H1 (cell line): ENCODE measurements at regions not wholly inside any gene's neighbourhood (a gene's known extent, or its start where the extent isn't known, plus 50 kb on each side); places are given as distances from the start of the nearest gene placed in this dataset.

Experiments
- CTCF ChIA-PET: fragments of 300-600 bp; sonication (Branson Sonifier 250); formaldehyde crosslinking; loops from one replicate; lab custom pipeline; 2021; ENCODE audit not compliant: partially characterized antibody; lab: Charles Lee
- POLR2A ChIA-PET: fragments of 300-600 bp; sonication (Branson Sonifier 250); formaldehyde crosslinking; loops from one replicate; lab custom pipeline; 2021; ENCODE audit warnings: inconsistent platforms; ENCODE audit not compliant: partially characterized antibody; lab: Charles Lee
- DNase-seq, 2 experiments: peaks; one replicate each; pipeline versions ENCODE4 v3.0.0 to v3.0.0-alpha.2; 2010 to 2022; ENCODE audit warnings: low spot score in 2 of 2, low read depth in 1 of 2, mixed read lengths in 1 of 2
- FAIRE-seq: peaks from 2 replicates; lab custom pipeline; 2011; peaks lifted over from hg19 to GRCh38; lab: Jason Lieb, UNC
- H2AFZ ChIP-seq: 2 replicates; pipeline ENCODE4 v1.8.1; 2012; ENCODE audit warnings: low read length, inconsistent platforms
- H2AK5ac ChIP-seq: 2 replicates; pipeline ENCODE4 v1.6.1; 2013; ENCODE audit warnings: low read depth, low read length
- H2BK120ac ChIP-seq: replicated peaks from 2 replicates; pipeline ENCODE3; 2013; ENCODE audit warnings: low read depth, low read length, inconsistent platforms
- H2BK12ac ChIP-seq: 2 replicates; pipeline ENCODE4 v1.6.1; 2013; ENCODE audit warnings: low read depth, low read length
- H2BK15ac ChIP-seq: 2 replicates; pipeline ENCODE4 v1.6.1; 2013; ENCODE audit warnings: low read length
- H2BK20ac ChIP-seq: 2 replicates; pipeline ENCODE4 v1.6.1; 2013; ENCODE audit warnings: low read length
- H2BK5ac ChIP-seq: 2 replicates; pipeline ENCODE4 v1.6.1; 2013; ENCODE audit warnings: low read depth, low read length
- H3K14ac ChIP-seq: 2 replicates; pipeline ENCODE4 v1.6.1; 2013; ENCODE audit warnings: inconsistent platforms; ENCODE audit not compliant: insufficient read length
- H3K18ac ChIP-seq: 2 replicates; pipeline ENCODE4 v1.6.1; 2013; ENCODE audit warnings: low read length; ENCODE audit errors: extremely low read depth
- H3K23ac ChIP-seq: 2 replicates; pipeline ENCODE4 v1.6.1; 2013; ENCODE audit warnings: inconsistent platforms; ENCODE audit not compliant: insufficient read length
- H3K23me2 ChIP-seq: 2 replicates; pipeline ENCODE4 v1.6.1; 2013; ENCODE audit warnings: low read depth, low read length
- H3K27ac ChIP-seq: 2 replicates; pipeline ENCODE4 v1.6.1; 2011; ENCODE audit warnings: low read depth, low read length, inconsistent platforms
- H3K27me3 ChIP-seq, 4 experiments: replicated peaks in 1 of 4; 1 replicate in 1 of 4; 2 replicates in 3 of 4; pipeline versions ENCODE4 v1.6.1 to v1.8.1; 2011 to 2013; ENCODE audit warnings: low read length in 3 of 4, mild to moderate bottlenecking in 3 of 4, inconsistent platforms in 2 of 4, mixed read lengths in 2 of 4, moderate library complexity in 1 of 4; ENCODE audit not compliant: control insufficient read depth in 3 of 4, insufficient read depth in 3 of 4; ENCODE audit errors: extremely low read depth in 1 of 4
- H3K36me3 ChIP-seq, 4 experiments: 2 replicates each; pipeline versions ENCODE4 v1.6.1 to v1.8.1; 2011 to 2013; ENCODE audit warnings: mild to moderate bottlenecking in 4 of 4, low read length in 3 of 4, moderate library complexity in 2 of 4, control low read depth in 1 of 4, inconsistent platforms in 1 of 4; ENCODE audit not compliant: insufficient read depth in 4 of 4, control insufficient read depth in 2 of 4
- H3K4ac ChIP-seq: replicated peaks from 2 replicates; pipeline ENCODE3; 2013; ENCODE audit warnings: low read length, low read depth, mixed read lengths, inconsistent platforms; ENCODE audit not compliant: insufficient read length
- H3K4me1 ChIP-seq, 4 experiments: replicated peaks in 1 of 4; 1 replicate in 1 of 4; 2 replicates in 3 of 4; pipeline versions ENCODE4 v1.6.1 to v1.8.1; 2011 to 2013; ENCODE audit warnings: low read length in 3 of 4, inconsistent platforms in 2 of 4, mixed read lengths in 1 of 4; ENCODE audit not compliant: insufficient read depth in 4 of 4, control insufficient read depth in 3 of 4
- H3K4me2 ChIP-seq, 2 experiments: 2 replicates each; pipeline versions ENCODE4 v1.6.1 to v1.8.1; 2011 to 2013; ENCODE audit warnings: low read depth in 2 of 2, low read length in 2 of 2, control low read depth in 1 of 2, inconsistent platforms in 1 of 2, mild to moderate bottlenecking in 1 of 2; ENCODE audit not compliant: insufficient read depth in 1 of 2
- H3K4me3 ChIP-seq, 4 experiments: fragments of 200-600, 300-600 bp in 1 of 4; sonication (generic), shearing (Covaris generic), sonication (Bioruptor Twin) in 1 of 4; 2 replicates each; pipeline versions ENCODE4 v1.5.1 to v1.8.1; 2011 to 2016; ENCODE audit warnings: low read length in 4 of 4, low read depth in 3 of 4, control low read depth in 2 of 4, inconsistent platforms in 2 of 4, mild to moderate bottlenecking in 2 of 4, mixed read lengths in 1 of 4, moderate library complexity in 1 of 4; ENCODE audit not compliant: insufficient read depth in 2 of 4; ENCODE audit errors: extremely low read depth in 1 of 4
- H3K56ac ChIP-seq: replicated peaks from 2 replicates; pipeline ENCODE3; 2013; ENCODE audit warnings: low read depth, mild to moderate bottlenecking, mixed read lengths, low read length, inconsistent platforms; ENCODE audit not compliant: insufficient read length
- H3K79me1 ChIP-seq: 2 replicates; pipeline ENCODE4 v1.6.1; 2013; ENCODE audit warnings: low read depth, low read length, control low read depth
- H3K79me2 ChIP-seq, 2 experiments: 2 replicates each; pipeline versions ENCODE4 v1.6.1 to v1.8.1; 2012 to 2013; ENCODE audit warnings: low read length in 2 of 2, mild to moderate bottlenecking in 2 of 2, inconsistent platforms in 1 of 2; ENCODE audit not compliant: insufficient read depth in 2 of 2, control insufficient read depth in 1 of 2
- H3K9ac ChIP-seq, 4 experiments: replicated peaks in 1 of 4; 1 replicate in 1 of 4; 2 replicates in 3 of 4; pipeline versions ENCODE4 v1.6.1 to v1.8.1; 2011 to 2013; ENCODE audit warnings: low read depth in 3 of 4, low read length in 3 of 4, control low read depth in 2 of 4, mild to moderate bottlenecking in 2 of 4, moderate library complexity in 2 of 4, inconsistent platforms in 1 of 4; ENCODE audit errors: extremely low read depth in 1 of 4
- H3K9me3 ChIP-seq, 2 experiments: 2 replicates each; pipeline versions ENCODE4 v1.6.1 to v1.8.1; 2012 to 2013; ENCODE audit warnings: mild to moderate bottlenecking in 2 of 2, moderate library complexity in 2 of 2, control low read depth in 1 of 2, inconsistent platforms in 1 of 2, low read depth in 1 of 2, low read length in 1 of 2, mixed read lengths in 1 of 2; ENCODE audit not compliant: insufficient read depth in 2 of 2
- H4K20me1 ChIP-seq, 2 experiments: replicated peaks in 1 of 2; 2 replicates each; pipeline versions ENCODE3 to v1.8.1; 2011 to 2013; ENCODE audit warnings: inconsistent platforms in 2 of 2, low read length in 2 of 2, mild to moderate bottlenecking in 1 of 2; ENCODE audit not compliant: insufficient read depth in 2 of 2, control insufficient read depth in 1 of 2
- H4K5ac ChIP-seq: 2 replicates; pipeline ENCODE4 v1.6.1; 2013; ENCODE audit warnings: low read length, low read depth, mixed read lengths, inconsistent platforms; ENCODE audit not compliant: insufficient read length
- H4K8ac ChIP-seq: 2 replicates; pipeline ENCODE4 v1.8.0; 2013; ENCODE audit warnings: mild to moderate bottlenecking, moderate library complexity, low read length, inconsistent platforms; ENCODE audit not compliant: insufficient read depth; ENCODE audit errors: extremely low read depth
- H4K91ac ChIP-seq: replicated peaks from 2 replicates; pipeline ENCODE3; 2013; ENCODE audit warnings: low read length, mixed read lengths, inconsistent platforms; ENCODE audit not compliant: insufficient read length
- EZH2 ChIP-seq: fragments of 200-600 bp; sonication (generic); IDR thresholded peaks from 2 replicates; pipeline ENCODE4 v1.7.1; 2012; ENCODE audit warnings: low read depth, mild to moderate bottlenecking, moderate library complexity, low read length, inconsistent platforms; ENCODE audit not compliant: severe bottlenecking
- GTF2F1 ChIP-seq: IDR thresholded peaks from 2 replicates; pipeline ENCODE4 v1.6.1; 2012; ENCODE audit warnings: low read depth, low read length, improper control_type of control experiment, borderline replicate concordance
- RFX5 ChIP-seq: IDR thresholded peaks from 2 replicates; pipeline ENCODE4 v1.6.1; 2011; ENCODE audit warnings: low read depth, low read length, improper control_type of control experiment, borderline replicate concordance
- TAF7 ChIP-seq: optimal IDR thresholded peaks from 2 replicates; pipeline ENCODE3; 2011; ENCODE audit warnings: low read depth, mild to moderate bottlenecking, inconsistent platforms, low read length, moderate library complexity, borderline replicate concordance
- TCF12 ChIP-seq: IDR thresholded peaks from 2 replicates; pipeline ENCODE4 v1.6.1; 2011; ENCODE audit warnings: low read depth, mild to moderate bottlenecking, low read length
- WGBS, 2 experiments: shearing (Covaris generic) in 1 of 2; methylation state at CpG; one replicate each; pipeline versions ENCODE4 v1.1.6 to v1.1.7; 2013 to 2015; ENCODE audit warnings: low lambda C conversion rate in 2 of 2, mixed read lengths in 2 of 2, inconsistent platforms in 1 of 2, low coverage in 1 of 2, missing lambda C conversion rate in 1 of 2; ENCODE audit not compliant: insufficient replicate concordance in 2 of 2, insufficient coverage in 1 of 2, insufficient read length in 1 of 2; ENCODE audit errors: extremely low coverage in 1 of 2, missing lambda C conversion rate in 1 of 2; 5-methylcytosine and 5-hydroxymethylcytosine counted together
- TF ChIP-seq, protein P1 (sequence below): IDR thresholded peaks from 2 replicates; pipeline ENCODE4 v1.6.1; 2012; ENCODE audit warnings: inconsistent platforms
- TF ChIP-seq, protein P2 (sequence below): IDR thresholded peaks from 2 replicates; pipeline ENCODE4 v1.6.1; 2012; ENCODE audit warnings: low read length, inconsistent platforms

- TF ChIP-seq EZH2 (no peak), TCF12 (no peak), GTF2F1 (no peak), TAF7 (no peak), RFX5 (no peak)
- TF ChIP-seq, protein P1, sequence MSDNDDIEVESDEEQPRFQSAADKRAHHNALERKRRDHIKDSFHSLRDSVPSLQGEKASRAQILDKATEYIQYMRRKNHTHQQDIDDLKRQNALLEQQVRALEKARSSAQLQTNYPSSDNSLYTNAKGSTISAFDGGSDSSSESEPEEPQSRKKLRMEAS: no peak
- TF ChIP-seq, protein P2, sequence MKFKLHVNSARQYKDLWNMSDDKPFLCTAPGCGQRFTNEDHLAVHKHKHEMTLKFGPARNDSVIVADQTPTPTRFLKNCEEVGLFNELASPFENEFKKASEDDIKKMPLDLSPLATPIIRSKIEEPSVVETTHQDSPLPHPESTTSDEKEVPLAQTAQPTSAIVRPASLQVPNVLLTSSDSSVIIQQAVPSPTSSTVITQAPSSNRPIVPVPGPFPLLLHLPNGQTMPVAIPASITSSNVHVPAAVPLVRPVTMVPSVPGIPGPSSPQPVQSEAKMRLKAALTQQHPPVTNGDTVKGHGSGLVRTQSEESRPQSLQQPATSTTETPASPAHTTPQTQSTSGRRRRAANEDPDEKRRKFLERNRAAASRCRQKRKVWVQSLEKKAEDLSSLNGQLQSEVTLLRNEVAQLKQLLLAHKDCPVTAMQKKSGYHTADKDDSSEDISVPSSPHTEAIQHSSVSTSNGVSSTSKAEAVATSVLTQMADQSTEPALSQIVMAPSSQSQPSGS: no peak
- TF ChIP-seq, all 59 proteins: peak for 0
- no peak overlapping the region for H2AK5ac ChIP-seq
- no peaks in the 10 kb centered on the region for H3K27me3 ChIP-seq
- no peak overlapping the region for H2BK15ac ChIP-seq
- no peak overlapping the region for H2BK12ac ChIP-seq
- no peak overlapping the region for H3K23ac ChIP-seq
- POLR2A ChIA-PET: no interaction called here
- no peak overlapping the region for H3K9ac ChIP-seq
- H3K9me3 ChIP-seq: no peaks in the 10 kb centered on the region
- no peak overlapping the region for H4K8ac ChIP-seq
- no peak overlapping the region for H3K4me2 ChIP-seq
- no peak overlapping the region for H3K27ac ChIP-seq
- DNase-seq (no peak), FAIRE-seq (no peak)
- no peak overlapping the region for H2BK5ac ChIP-seq
- H3K18ac ChIP-seq: no peak overlapping the region
- no peaks in the 10 kb centered on the region for H3K79me2 ChIP-seq
- H3K36me3 ChIP-seq: no peaks in the 10 kb centered on the region
- H3K4me1 ChIP-seq: no peaks in the 10 kb centered on the region; a peak in 1 of 7 replicates
- H3K4me3 ChIP-seq: no peak overlapping the region
- H2BK120ac ChIP-seq: no peak overlapping the region
- H3K56ac ChIP-seq: no peak overlapping the region
- H4K91ac ChIP-seq: no peak overlapping the region
- H3K23me2 ChIP-seq: no peaks in the 10 kb centered on the region
- H3K14ac ChIP-seq: no peak overlapping the region
- 84% methylated on average over 2 of the region's 2 CpGs; no CpG with 5 or more reads in 1 of the 2 experiments for WGBS, 2 experiments
- H3K79me1 ChIP-seq: no peaks in the 10 kb centered on the region
- CTCF ChIA-PET: no interaction called here
- H3K4ac ChIP-seq: no peak overlapping the region
- no peak overlapping the region for H2AFZ ChIP-seq
- no peak overlapping the region for H2BK20ac ChIP-seq
- no peak overlapping the region for H4K5ac ChIP-seq
- no peaks in the 10 kb centered on the region for H4K20me1 ChIP-seq
Measured at GRCh38 chr4:75249739-75250138, 264.5 kb downstream of the RCHY1 start.
